Activated CD8-positive, alpha-beta memory T cell treated with anti-CD3 and anti-CD28 coated beads, Interleukin-2, amount 50 U/mL, for 48 hours (primary cell): ENCODE measurements at regions not wholly inside any gene's neighbourhood (a gene's known extent, or its start where the extent isn't known, plus 50 kb on each side); places are given as distances from the start of the nearest gene placed in this dataset.

Experiments
- DNase-seq: peaks from one replicate; pipeline ENCODE4 v3.0.0-alpha.2; 2020

- no peak for DNase-seq
These were observed 323.6 kb upstream of the TNP1 start for GRCh38 chr2:217183471-217183870.

- no peak for DNase-seq
These were observed 323.1 kb upstream of the TNP1 start for GRCh38 chr2:217182926-217183325.

DNA sequence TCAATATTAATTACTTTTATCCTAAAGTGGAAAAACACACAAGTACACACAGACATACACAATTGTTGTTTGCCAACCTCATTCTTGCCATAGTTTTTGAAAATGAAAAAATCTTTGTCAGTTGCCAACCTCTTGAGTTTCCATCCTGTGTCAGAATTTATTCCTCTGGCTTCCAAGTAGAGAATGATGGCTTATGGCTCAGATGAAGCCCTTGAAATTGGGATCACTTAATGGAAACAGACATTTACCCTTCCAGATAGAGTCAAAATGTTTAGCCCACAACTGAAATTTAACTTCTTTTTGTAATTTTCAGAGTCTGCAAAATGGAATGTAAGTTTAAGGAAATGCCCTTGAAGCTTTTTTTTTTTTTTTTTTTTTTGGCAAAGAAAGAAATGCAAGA is 321.6 kb upstream of the TNP1 start:
- DNase-seq = no peak

DNA sequence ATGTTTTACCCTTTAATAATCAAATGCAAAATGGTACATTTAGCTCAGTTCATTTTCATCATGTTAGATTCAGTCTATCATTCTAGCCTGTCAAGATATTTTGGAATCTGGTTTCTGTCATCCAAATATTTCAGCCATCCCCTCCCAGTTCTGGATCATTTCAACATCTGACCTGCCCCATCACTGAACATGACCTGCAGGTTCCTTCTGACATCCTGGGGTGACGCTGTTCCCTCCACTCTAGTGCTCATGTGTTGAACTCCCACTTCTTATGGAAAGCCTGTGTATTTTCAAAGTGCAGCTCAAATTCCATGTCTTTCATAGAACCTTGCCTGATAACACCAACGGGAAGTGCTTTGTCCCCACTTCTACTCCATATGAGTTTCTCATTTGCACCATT is 320.0 kb upstream of the TNP1 start:
- DNase-seq = no peak

DNA sequence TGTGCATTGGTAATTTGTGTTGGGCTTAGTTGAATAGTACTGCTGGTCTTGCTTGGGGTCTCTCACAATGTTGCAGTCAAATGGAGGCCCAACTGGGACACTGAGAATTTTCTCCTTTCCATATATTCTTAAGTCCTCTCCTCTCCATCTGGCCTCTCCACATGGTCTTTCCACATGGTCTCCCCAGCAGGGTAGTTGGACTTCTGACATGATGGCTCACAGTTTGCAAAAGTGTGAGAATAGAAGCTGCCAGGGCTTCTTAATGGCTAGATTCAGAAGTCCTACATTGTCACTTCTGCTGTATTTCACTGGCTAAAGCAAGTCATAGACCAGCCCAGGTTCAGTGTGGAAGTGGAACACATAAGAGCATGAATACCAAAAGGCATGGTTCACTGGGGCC is 318.5 kb upstream of the TNP1 start:
- DNase-seq = no peak

GRCh38 chr2:217177720-217178119 is 317.9 kb upstream of the TNP1 start:
- DNase-seq = no peak

GRCh38 chr2:217171874-217172273 is 312.0 kb upstream of the TNP1 start:
- DNase-seq = no peak

DNA sequence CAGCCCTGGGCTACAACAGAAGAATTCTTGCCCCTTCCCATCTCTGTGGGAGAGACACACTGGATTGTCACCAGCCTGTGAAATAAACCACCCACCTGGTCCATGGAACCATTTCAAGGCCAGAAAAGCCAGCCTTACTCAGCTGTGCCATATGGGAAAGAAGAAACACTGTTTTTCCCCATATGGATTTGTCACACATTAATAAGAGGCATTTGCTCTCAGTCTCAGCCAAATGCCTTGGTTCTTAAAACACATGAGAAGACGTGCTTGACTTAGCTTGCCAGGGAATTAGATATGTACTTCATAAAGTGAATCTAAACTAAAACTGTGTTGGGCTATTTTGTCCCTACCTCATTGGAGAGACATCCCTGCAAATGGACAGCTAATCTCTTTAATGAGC is 308.6 kb upstream of the TNP1 start:
- DNase-seq = no peak

- DNase-seq = no peak
These were observed 307.7 kb upstream of the TNP1 start for GRCh38 chr2:217167531-217167930.

GRCh38 chr2:217166241-217166850 is 306.5 kb upstream of the TNP1 start:
- no peak for DNase-seq

- DNase-seq = no peak
These were observed 305.7 kb upstream of the TNP1 start for GRCh38 chr2:217165547-217165946.

GRCh38 chr2:217163987-217164386 is 304.1 kb upstream of the TNP1 start:
- DNase-seq = no peak

DNA sequence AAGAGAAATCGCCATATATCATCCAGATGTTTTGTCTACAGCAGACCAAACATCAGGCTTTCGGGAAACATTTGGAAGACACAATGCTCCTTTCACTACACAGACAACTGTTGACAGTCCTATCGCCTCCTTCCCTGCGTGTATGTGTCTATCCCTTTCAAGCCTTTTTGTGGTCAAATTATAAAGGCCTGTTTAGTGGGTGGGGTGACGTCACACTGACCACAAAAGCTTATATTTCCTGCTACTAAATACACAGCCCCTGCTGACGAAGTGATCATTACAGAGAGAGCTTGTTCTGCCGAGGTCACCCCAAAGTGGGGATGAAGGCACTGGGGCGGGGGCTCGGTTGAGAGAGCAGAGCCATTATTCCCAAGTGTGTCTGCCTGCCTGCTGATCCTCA is 302.7 kb upstream of the TNP1 start:
- peak; percentile 54 for DNase-seq

- no peak for DNase-seq
These were observed 301.4 kb upstream of the TNP1 start for GRCh38 chr2:217160978-217161973.

- no peak for DNase-seq
These were observed 300.4 kb upstream of the TNP1 start for GRCh38 chr2:217160103-217160743.

- no peak for DNase-seq
These were observed 299.1 kb upstream of the TNP1 start for GRCh38 chr2:217158928-217159327.

GRCh38 chr2:217157581-217157980 is 297.7 kb upstream of the TNP1 start:
- no peak for DNase-seq

- no peak for DNase-seq
These were observed 296.9 kb upstream of the TNP1 start for GRCh38 chr2:217156801-217157200.

GRCh38 chr2:217154923-217155322 is 295.1 kb upstream of the TNP1 start:
- no peak for DNase-seq

DNA sequence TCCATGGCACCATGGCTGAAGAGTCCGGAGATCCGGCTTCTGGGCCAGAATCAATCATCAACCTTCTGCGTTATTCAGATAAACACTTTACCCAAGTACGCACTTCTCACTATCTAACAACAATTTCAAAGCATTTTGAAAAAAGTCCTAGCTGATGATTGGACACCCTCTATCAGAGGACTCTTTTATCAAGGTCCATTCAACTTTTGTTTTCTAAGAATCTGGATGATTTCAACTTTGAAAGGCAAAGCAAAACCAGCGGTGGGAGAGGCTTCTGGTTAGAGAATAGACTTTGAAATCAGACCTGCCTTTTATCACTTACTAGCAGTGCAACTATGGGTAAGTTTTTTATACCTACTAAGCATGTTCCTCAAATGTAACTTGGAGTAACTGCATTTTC is 293.6 kb upstream of the TNP1 start:
- no peak for DNase-seq

DNA sequence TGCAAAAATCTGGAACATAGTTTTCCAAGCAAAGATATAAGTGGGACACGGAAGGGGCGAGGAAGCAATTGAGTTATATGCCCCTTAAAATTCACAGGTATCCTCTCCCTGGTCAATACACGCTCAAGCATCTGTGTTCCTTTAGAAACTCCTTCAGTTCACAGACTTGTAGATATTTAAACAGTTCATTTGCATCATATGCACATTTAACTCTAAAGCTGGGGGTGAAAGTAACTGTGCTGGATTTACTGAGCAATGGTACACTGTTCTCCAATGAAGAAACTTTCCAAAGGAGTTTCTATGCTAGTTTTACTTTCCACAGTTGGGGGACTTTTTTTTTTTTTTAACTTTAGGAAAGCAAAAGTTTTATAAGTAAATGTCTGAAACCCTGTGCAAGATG is 293.0 kb upstream of the TNP1 start:
- DNase-seq = no peak

- DNase-seq = no peak
These were observed 291.8 kb upstream of the TNP1 start for GRCh38 chr2:217151509-217152206.

DNA sequence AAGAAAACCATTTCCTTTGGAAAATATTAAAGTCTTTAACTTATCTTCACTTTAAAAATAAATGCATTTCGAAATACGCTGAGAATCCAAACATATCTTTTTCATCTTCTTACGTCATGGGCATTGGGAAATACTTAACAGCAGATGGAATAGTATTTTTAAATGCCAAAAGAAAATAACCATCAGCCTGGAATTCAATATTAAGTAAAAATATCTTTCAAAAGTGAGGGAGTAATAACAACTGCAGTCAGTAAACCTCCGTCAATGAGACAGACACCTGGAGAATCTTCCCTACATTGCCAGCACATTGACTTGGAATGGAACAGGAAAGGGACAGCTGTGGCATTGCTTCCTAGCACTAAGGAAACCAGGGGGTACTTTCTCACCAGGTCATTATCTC is 290.4 kb upstream of the TNP1 start:
- DNase-seq = no peak
